ENCODE measurements at regions not wholly inside any gene's neighbourhood (a gene's known extent, or its start where the extent isn't known, plus 50 kb on each side); places are given as distances from the start of the nearest gene placed in this dataset.
"Not testable (repeated sequence)": the region's sequence is repeated elsewhere in the genome, so short reads cannot be mapped to it uniquely, and the experiment has no call there.

DNA sequence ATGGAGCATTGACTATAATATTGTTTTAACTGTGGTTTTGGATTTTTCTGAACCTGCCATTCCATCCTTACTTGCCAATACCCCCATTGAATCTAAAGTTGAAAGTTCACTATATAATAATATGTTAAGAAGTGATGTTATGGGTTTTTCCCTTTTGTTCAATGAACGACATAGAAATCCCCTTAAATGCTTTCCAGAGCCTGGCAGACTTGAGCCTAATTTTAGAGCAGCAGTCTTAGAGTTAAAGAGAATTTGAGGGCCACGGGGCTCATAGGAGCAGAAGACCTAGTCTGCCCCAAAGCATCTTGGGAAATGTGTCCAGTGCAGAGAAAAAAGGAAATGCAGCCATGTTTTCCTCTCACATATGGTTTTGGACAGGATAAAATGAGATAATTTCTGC lies 146.1 kb upstream of the SLC44A1 start:
- in situ Hi-C loops (cut with MboI; ENCODE audit: low sequenced_read_pairs), result no loop called here

DNA sequence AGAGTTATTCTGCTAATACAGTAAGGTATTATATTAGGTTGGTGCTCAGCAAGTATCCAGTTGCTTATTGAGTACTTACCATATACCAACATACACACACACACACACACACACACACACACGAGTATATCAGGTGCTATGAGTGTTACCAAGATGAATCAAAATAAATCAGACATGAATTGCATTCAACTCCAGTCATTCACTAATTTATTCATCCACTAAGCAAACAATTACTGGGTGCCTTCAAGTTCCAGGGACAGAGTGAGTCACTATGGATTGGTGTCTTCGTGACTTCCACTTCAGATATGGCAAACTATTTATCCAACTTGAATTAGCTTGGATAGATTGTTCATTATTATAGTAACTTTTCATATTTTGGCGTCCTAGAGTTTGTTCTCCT lies 140.7 kb upstream of the SLC44A1 start:
- in situ Hi-C loops (cut with MboI; ENCODE audit: low sequenced_read_pairs), result no loop called here

DNA sequence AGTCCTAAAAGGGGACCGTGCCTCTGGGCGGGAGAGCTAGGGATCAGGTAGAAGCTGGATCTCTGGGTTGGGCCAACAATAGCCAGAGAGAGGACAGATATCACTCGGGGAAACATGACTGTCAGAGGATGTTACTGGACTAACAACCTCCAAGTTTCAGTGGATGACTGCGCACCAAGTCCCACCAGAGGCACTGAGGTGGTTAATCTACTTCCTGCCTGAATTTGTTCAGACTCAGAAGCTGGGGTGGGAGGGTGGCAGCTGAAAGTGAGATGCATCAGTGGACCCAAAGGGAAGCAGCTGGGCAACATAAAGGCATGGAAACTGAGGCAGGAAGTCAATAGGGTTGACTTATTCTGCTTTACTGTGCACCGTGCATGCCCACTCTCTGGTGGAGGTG lies 130.1 kb upstream of the SLC44A1 start:
- in situ Hi-C loops (cut with MboI; ENCODE audit: low sequenced_read_pairs), result no loop called here

DNA sequence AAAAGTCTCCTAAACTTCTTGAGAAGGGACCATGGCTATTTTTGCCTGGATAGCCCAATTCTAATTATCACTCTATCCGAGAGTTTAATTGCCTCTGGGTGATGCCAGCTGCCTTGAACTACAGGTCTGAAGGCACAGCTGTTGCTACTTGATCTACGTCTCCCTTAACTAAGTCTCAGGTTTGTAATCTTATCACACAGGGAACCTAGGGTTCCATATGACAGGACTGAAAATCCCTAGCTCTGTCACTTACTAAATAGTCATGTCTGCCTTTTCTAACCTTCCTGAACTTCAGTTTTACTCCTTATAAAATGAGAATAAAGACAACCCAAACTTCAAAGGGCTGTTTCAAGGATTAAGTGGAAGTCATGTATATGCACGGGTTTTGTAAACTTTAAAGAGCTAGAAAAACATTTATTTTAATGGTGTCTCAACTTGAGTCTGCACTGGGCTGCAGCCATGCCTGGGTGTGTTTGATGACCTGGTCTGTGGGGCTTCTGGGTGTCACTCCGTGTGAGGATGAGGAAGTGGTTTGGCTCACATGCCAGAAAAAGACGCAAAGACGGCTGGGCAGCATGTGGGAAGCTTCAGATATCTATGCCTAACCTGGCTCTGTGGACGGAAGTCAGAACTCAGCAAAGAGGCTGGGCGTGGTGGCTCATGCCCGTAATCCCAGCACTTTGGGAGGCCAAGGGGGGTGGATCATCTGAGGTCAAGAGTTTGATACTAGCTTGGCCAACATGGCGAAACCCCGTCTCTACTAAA lies 129.3 kb upstream of the SLC44A1 start:
- in situ Hi-C loops (cut with MboI; ENCODE audit: low sequenced_read_pairs), result no loop called here

DNA sequence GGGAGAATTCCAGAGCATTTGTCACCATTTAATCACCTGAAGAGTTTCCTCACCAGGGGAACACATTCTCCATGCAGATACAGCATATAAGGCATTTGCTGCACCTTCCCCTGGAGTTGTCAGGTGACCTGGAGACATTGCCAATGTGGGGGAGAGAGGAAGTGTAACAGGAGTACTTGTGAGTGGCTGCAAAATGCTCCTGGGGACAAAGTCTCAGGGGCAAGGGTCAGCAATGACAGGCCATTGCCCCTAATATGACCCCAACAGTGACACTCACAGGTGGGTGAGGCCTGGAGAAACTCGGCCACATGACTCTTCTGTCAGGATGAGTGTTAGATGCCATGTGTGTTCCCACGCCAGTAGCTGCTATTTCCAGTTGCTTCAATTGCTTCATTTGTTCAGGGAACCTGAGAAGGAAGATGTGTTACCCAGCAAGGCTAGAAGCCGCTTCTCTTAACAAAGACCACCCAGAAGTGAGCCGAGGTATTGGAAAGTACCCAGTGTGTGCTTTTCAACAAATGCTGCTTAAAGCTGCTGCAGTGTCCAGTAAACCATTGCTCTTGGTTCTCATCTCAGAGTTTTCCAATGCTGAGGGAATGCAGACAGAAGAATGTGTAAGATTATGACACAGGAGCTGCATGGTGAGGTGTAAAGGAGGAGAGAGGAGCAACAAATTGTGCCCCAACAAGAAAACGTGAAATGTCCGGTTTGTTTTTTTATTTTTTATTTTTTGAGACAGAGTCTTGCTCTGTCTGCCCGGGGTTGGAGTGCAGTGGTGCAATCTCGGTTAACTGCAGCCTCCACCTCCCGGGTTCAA lies 128.2 kb upstream of the SLC44A1 start:
- in situ Hi-C loops (cut with MboI; ENCODE audit: low sequenced_read_pairs), result no loop called here

DNA sequence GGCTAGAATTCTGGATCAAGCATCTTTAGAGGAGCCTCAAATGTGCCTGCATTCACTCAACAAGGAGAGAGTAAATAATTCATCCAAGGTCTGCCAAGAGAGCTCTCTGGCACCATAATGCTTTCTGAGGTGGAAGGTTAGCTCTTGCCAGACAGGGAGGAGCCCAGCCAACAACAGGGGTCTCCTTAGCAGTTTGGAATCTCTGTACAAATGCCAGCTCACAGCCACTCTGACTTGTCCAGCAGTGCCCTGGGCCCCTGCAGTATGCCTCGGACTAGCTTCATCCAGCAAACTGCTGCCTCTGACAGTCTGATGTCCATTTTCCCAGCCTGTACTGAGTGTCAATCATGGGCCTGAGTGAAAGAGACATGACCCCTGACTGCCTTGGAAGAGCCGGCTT lies 127.2 kb upstream of the SLC44A1 start:
- in situ Hi-C loops (cut with MboI; ENCODE audit: low sequenced_read_pairs), result no loop called here

DNA sequence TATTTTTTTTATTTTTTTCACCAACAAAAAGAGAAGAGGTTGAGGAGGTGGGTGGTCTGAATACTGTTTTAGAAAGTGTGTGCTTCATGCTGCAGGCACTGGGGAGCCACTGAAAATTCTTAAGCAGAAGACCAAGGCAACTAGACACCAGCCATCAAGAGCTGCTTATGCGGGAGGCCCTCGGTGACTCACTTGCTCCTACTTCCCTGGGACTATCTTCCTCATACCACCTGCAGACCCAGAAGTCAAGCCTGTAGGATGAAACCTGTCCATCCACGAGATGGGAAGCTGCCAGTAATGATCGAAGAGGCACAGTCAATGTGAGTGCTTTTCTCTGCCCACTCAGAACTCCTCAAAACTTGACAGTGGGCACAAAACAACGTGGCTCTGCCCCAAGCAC lies 125.8 kb upstream of the SLC44A1 start:
- in situ Hi-C loops (cut with MboI; ENCODE audit: low sequenced_read_pairs), result no loop called here

DNA sequence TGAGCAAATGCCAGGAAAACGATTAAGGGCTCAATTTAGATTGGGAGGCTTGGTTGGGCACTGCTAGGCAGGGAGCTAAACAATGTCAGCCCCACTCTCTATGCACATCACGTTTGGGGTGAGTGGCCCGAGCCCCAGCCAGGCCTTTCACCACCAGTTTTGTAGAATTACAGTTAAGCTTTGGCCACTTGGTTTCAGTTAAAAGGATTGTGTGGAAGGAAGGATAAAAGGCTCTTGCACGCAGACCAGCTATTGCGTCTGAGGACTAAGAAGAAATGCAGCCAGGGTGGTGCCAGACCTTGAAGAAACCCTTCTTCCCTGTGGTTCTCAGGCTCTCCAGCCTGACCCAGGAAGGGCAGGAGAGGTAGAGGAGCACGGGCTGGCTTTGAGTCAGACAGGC lies 125.3 kb upstream of the SLC44A1 start:
- in situ Hi-C loops (cut with MboI; ENCODE audit: low sequenced_read_pairs), result no loop called here

DNA sequence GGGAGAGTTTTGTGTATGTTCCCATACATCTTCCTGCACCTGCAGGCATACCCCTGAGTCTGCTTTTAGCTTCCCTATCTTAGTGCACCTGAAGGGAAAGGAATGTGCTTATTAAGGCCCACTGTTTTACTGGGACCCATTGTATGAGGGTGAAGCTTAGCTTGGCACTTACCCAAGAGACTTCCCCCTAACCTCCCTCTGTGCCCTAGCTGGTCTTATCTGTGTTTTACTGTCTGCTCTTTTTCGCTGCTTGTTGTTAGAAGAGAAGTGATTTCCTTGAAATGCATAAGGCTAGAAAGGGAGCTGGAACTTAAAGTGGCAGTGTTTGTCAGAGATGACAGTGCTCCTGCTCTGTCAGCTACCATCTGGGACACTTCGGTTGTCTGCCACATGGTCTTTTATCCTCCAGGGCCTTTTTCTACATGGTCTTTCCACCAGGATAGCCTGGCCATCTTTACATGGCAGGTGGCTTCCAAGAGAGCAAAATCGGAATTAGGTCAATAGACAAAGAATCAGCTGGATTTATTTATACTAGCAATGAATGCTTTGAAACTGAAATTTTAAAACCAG lies 122.5 kb upstream of the SLC44A1 start:
- in situ Hi-C loops (cut with MboI; ENCODE audit: low sequenced_read_pairs), result no loop called here

DNA sequence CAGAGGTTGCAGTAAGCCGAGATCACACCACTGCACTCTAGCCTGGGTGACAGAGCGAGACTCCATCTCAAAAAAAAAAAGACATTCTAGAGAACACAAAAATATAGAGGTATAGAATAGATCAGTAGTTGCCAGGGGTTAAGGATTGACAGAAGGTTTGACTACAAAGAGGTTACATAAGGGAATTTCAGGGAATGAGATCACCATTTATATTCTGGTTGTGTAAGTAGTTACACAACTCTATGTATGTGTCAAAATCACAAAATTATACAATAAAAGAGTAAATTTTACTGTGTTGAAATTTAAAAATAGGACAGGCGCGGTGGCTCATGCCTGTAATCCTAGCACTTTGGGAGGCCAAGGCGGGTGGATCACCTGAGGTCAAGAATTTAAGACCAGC lies 119.9 kb upstream of the SLC44A1 start:
- in situ Hi-C loops (cut with MboI; ENCODE audit: low sequenced_read_pairs), result not testable (repeated sequence)

DNA sequence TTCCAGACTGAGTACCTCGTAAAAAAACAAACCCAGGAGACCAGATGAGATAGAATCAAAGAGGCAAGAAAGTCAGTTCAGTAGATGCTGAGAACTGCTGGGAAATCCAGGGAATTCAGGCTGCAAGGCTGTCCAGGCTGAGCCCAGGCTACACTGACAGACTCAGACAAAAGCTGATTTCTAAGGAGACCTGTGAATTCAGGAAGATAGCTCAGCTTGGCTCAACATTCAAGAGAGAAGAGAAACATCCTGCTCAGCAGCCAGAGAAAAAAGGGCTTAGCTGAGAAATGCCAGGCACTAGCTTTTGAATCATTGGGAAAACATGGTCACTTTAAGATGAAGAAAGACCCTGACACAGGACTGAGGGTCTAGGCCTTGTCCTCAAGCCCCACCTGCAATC lies 118.2 kb upstream of the SLC44A1 start:
- in situ Hi-C loops (cut with MboI; ENCODE audit: low sequenced_read_pairs), result no loop called here

DNA sequence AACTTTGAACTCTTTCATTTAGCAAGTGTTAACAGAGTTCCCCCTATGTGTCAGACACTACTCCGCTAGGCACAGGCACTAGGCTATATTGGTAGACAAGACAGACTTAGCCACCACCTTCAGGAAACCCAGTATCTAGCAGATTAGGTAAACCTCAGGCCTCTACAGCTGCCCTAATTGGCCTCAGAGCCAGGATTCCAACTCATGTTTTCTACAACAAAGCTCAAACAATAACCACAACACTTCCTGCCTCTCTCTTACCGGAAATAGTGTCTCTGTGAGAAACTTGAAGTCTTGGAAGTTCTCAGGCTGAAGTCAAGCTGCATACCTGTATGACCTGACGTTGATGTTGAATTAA lies 116.6 kb upstream of the SLC44A1 start:
- in situ Hi-C loops (cut with MboI; ENCODE audit: low sequenced_read_pairs), result no loop called here

DNA sequence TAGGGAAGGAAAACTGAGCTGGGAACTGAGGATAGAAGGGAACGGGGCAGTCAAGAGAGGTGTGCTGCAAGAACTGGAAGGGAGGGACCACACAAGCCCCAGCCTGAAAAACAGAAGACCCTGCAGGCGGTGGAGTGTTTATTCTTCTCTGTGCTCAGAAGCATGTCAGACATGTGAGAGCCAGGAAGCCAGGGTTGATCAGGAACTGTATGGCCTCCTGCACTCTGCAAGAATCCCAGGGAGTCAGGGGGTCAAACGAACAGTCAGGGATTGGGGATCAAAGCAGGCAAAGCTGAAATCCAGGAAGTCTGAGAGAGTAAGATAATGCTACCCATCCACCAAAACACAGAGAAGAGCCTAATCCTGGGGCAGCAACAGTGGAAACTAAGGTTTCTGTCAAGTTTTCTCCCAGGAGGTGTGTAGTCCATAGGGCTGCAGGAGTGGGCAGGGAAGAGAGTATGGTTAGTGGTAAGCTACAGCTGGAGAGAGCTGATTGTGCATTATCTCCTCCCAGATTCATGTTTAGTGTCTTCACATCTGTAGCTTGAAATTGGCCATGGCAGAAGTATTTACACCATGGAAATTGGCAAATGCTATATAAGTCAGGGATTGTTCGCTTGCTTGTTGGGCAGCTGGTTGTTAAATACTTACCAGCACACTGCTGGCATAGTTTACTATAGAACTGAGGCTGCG lies 115.4 kb upstream of the SLC44A1 start:
- in situ Hi-C loops (cut with MboI; ENCODE audit: low sequenced_read_pairs), result no loop called here

DNA sequence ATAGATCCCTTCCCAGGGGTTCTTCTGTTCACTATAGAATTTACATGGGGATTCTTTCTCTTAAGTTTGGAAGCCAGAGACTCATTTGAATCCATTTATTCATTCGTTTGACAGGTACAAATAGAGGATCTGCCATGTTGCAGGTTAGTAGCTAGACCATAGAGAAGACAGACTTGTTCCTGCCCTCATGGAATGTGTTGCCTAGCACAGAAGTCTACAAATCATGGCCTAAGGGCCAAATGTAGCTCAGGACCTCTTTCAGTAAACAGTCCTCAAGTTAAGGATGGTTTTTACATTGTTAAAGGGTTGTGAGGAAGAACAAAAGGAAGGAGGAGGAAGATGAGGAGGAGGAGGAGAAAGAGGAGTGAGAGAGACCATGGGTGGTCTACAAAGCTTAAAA lies 114.7 kb upstream of the SLC44A1 start:
- in situ Hi-C loops (cut with MboI; ENCODE audit: low sequenced_read_pairs), result no loop called here

DNA sequence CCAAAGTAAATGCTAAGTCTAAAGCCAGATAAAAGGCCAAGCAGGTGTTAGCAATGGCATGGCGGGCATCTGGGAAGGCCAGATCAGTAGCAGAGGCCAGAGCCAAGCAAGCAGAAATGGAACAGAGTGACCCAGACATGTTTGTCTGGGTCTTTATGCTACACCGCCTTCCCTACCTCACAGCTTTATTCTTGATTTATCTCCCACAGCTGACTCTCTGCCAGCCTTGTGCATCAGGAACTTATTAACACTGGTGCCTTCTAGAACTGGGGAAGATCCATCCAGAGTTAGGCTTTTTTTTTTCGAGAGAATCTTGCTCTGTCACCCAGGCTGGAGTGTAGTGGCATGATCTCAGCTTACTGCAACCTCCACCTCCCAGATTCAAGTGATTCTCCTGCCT lies 112.5 kb upstream of the SLC44A1 start:
- in situ Hi-C loops (cut with MboI; ENCODE audit: low sequenced_read_pairs), result no loop called here

DNA sequence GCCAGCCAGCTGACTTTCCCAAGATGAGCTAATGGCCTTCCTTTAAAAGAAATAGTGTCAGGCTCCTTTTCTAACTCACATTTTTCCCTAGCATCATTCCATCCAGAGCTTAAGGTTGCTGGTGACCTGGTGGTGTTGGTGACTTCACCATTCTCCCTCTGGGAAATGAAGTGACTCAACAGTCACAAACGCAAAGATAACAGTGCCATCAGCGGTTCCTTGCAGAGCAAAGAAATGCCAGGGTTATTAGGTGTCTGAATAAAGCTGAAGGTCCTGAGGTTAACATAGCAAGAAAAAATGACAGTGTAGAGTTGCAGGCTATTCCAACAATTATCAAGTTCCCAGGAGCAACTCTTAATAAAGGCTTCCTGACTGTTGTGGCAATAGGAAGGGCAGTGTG lies 111.8 kb upstream of the SLC44A1 start:
- in situ Hi-C loops (cut with MboI; ENCODE audit: low sequenced_read_pairs), result no loop called here

DNA sequence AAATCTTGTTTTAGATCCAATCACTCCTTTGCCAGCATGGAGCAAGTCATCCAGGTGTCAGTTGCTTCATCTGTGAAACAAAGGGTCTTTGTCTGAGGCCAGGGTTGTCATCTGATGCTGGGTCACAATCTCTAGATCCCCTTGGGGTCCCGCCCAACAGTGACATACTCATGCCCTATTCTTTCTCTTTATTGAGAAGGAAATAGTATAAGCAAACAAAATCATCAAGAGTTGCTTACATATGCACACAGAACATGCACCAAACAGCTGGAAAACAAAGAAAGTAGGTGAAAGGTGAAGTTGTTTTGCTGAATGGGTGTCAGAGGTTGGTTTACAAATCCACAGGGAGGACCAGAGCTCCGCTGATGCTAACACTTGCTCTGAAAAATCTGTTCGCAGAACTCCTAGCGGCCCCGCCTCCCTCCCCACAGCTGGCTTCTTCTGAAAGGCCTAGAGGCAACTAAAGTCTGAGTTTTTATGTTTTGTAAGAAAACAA lies 106.1 kb upstream of the SLC44A1 start:
- in situ Hi-C loops (cut with MboI; ENCODE audit: low sequenced_read_pairs), result no loop called here

DNA sequence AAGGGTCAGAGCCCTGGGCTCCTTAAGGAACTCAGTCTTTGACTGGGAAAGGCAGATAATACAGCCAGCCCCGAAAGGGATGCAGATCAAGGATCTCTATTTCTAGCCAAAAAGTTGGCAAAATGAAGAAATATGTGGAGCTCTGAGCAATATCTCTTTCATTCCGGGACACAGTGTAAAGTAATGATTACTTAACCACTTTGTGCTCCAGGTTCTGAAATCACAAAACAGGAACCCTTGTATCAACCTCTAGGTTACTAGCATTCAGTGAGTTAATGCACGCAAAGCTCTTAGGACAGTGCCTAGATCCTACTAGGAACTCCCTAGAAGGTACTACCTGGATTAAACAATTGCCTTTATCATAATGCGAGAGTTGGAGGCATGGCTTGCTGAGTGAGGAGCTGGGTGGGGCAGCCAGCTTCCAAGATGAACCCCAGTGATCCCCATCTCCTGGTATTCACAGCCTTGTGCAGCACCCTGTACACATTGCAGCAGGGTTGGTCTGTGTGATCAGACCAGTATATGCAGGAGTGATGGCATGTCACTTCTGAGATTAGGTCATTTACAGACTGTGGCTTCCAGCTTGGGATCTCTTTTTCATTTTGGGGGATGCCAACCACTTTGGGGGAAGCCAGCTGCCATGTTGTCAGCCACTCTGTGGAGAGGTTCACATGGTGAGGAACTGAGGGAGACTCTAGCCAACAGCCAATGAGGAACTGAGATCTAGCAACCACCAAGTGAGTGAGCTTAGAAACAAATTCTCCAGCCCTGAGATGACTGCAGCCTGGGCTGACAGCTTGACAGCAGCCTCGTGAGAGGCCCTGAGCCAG lies 103.1 kb upstream of the SLC44A1 start:
- in situ Hi-C loops (cut with MboI; ENCODE audit: low sequenced_read_pairs), result no loop called here

DNA sequence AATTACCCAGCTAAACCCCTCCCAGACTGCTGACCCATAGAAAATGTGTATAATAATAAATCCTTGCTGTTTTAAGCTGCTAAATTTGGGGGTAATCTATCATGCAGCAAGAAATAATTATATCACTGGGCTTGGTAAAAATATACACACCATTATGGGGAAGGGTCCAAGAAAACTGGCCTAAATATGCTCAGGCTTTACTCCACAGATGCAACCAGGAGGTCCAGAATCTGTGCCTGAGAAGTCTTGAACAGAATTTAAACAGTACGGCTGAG lies 102.5 kb upstream of the SLC44A1 start:
- in situ Hi-C loops (cut with MboI; ENCODE audit: low sequenced_read_pairs), result no loop called here

DNA sequence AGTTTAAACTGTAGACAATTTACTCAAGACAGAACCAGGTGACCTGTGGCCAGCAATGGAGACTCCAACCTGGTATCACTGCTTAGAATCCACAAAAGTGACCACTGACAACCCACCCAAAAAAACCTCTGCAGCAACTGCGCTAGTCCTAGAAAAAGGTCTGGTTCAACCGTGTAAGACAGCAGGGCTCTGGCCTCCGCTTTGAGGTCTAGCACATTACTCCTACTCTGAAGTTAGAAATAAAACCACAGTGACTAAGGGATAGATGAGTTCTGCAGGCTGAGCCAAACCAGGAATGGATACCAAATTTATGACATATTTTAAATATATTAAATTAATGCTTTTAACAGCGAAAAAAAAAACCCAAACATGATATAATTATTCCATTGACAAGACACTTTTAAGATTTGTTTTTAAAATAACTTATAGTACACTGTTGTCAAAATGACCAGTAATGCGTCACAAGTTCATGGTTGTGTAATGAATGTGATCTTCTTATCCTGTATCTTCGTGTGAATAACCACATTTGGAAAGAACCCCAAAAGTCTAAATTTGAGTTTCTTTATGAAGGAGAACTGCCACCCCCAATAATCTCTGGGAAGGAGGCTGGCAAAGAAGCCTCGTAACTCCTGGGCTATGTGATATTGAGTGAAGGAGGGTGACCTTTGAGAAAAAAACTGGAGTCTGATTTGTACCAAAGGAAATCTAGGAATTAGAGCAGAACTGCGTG lies 101.9 kb upstream of the SLC44A1 start:
- in situ Hi-C loops (cut with MboI; ENCODE audit: low sequenced_read_pairs), result no loop called here

Data from HL-60/S4 (cell line).